H1 (cell line): ENCODE measurements at regions not wholly inside any gene's neighbourhood (a gene's known extent, or its start where the extent isn't known, plus 50 kb on each side); places are given as distances from the start of the nearest gene placed in this dataset.

Experiments used
- CTCF ChIP-seq, 3 experiments: IDR thresholded peaks; 1 replicate in 2 of 3; 2 replicates in 1 of 3; pipeline versions ENCODE4 v1.5.1 to v1.6.1; 2011; ENCODE audit warnings: low read length in 3 of 3, mild to moderate bottlenecking in 3 of 3, inconsistent platforms in 2 of 3, low read depth in 1 of 3, moderate library complexity in 1 of 3; ENCODE audit not compliant: insufficient read depth in 1 of 3; ENCODE audit errors: control extremely low read depth in 1 of 3
- JUND ChIP-seq: IDR thresholded peaks from 2 replicates; pipeline ENCODE4 v1.6.1; 2011; ENCODE audit warnings: mild to moderate bottlenecking, improper control_type of control experiment, low read length
- POLR2AphosphoS5 ChIP-seq: IDR thresholded peaks from 2 replicates; pipeline ENCODE4 v1.6.1; 2011; ENCODE audit warnings: low read depth, low read length
- SUZ12 ChIP-seq: fragments of 200-600 bp; sonication (generic); IDR thresholded peaks from 2 replicates; pipeline ENCODE4 v1.6.1; 2012; ENCODE audit warnings: mild to moderate bottlenecking, inconsistent platforms, low read length, moderate library complexity, mixed read lengths
- YY1 ChIP-seq: IDR thresholded peaks from 2 replicates; pipeline ENCODE4 v1.6.1; 2011; ENCODE audit warnings: low read depth, mild to moderate bottlenecking, low read length

GRCh38 chr10:4093438-4093837, 308.4 kb upstream of the KLF6 start (continued):
- no peak for TF ChIP-seq YY1
- TF ChIP-seq SUZ12 = no peak
- TF ChIP-seq POLR2AphosphoS5 = no peak
- TF ChIP-seq JUND = no peak
- no peak for TF ChIP-seq CTCF (IDR thresholded peaks at IDR 0.05; ENCODE audit: control extremely low read depth in 1 of 3, insufficient read depth in 1 of 3, low read depth in 1 of 3, low read length in 3 of 3)
